ENCODE measurements at regions not wholly inside any gene's neighbourhood (a gene's known extent, or its start where the extent isn't known, plus 50 kb on each side); places are given as distances from the start of the nearest gene placed in this dataset.
"Not testable (repeated sequence)": the region's sequence is repeated elsewhere in the genome, so short reads cannot be mapped to it uniquely, and the experiment has no call there.

DNA sequence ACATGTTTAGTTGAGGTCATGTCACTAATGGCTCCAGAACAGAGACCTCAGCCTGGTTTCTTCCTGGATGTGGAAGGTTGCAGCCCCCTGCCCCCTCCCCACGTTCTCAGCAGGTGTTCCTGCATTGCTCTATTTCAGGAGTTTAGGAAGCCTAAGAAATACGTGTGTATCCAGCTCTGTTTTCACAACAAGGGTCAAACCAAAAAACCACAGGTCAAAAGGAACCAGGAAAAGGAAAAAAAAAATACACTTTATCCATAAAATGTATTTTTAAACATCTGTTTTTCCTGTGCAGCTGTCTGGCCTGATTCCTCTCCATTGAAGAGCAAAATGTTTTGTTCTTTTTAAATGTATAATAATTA is 107.9 kb upstream of the PLEKHG1 start:
- TF ChIP-seq, protein P1, sequence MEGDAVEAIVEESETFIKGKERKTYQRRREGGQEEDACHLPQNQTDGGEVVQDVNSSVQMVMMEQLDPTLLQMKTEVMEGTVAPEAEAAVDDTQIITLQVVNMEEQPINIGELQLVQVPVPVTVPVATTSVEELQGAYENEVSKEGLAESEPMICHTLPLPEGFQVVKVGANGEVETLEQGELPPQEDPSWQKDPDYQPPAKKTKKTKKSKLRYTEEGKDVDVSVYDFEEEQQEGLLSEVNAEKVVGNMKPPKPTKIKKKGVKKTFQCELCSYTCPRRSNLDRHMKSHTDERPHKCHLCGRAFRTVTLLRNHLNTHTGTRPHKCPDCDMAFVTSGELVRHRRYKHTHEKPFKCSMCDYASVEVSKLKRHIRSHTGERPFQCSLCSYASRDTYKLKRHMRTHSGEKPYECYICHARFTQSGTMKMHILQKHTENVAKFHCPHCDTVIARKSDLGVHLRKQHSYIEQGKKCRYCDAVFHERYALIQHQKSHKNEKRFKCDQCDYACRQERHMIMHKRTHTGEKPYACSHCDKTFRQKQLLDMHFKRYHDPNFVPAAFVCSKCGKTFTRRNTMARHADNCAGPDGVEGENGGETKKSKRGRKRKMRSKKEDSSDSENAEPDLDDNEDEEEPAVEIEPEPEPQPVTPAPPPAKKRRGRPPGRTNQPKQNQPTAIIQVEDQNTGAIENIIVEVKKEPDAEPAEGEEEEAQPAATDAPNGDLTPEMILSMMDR (IDR thresholded peaks at IDR 0.05) = no peak
- Histone ChIP-seq H3K27ac (no peak overlapping the region), H3K4me3 (no peak overlapping the region), H3K9me3 (no peaks in the 10 kb centered on the region), H3K4me1 (no peaks in the 10 kb centered on the region), H3K27me3 (no peaks in the 10 kb centered on the region), H3K9ac (ENCODE audit: low read depth in 2 of 2, low read length in 2 of 2) (no peak overlapping the region), H3K36me3 (no peaks in the 10 kb centered on the region)
- DNase-seq = no peak
- intact Hi-C loops (cut with DNase I) = no loop called here

DNA sequence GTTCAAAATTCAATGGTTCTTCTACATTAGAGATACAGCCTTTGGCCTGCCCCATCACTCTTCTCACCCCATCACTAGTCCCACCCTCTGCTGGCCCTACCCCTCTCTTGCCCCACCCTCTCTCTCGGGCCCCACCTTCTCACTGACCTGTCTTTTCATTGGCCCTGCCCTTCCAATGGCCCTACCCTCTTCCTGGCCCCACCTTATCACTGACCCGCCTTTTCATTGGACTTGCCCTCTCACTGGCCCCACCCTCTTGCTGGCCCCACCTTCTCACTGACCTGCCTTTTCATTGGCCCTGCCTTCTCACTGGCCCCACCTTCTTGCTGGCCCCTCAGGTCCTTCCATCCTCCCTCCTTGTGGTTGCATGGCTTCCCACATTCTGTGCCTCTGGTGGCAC is 107.2 kb upstream of the PLEKHG1 start:
- intact Hi-C loops (cut with DNase I) = no loop called here
- no peak overlapping the region for H3K4me3 ChIP-seq
- no peaks in the 10 kb centered on the region for H3K4me1 ChIP-seq
- no peak overlapping the region for H3K27ac ChIP-seq
- DNase-seq = no peak
- H3K9ac ChIP-seq (ENCODE audit: low read depth in 2 of 2, low read length in 2 of 2) = no peak overlapping the region
- no peaks in the 10 kb centered on the region for H3K36me3 ChIP-seq
- no peaks in the 10 kb centered on the region for H3K27me3 ChIP-seq
- H3K9me3 ChIP-seq = no peaks in the 10 kb centered on the region
- TF ChIP-seq, protein P1 (IDR thresholded peaks at IDR 0.05) = no peak

DNA sequence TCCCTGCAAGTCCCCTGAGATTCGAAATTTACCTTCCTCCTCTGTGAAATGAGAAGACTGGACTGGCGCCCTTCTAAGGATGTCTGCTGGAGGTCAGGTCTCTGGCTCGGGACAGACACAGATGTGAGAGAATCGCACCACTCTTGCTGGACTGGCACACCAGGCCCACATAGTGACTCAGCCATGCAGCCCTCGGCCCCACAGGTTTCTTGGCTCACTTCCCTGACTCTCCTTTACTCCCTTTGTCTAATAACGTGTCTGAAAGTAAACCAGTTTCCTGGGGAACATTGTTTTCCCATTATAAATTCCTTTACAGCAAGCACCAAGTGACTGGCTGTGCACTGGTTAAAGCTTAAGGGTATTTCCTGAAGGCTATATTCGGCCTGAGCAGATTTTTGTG is 106.7 kb upstream of the PLEKHG1 start:
- Histone ChIP-seq H3K9me3 (no peaks in the 10 kb centered on the region), H3K4me1 (no peaks in the 10 kb centered on the region), H3K9ac (ENCODE audit: low read depth in 2 of 2, low read length in 2 of 2) (no peak overlapping the region), H3K36me3 (no peaks in the 10 kb centered on the region), H3K27ac (no peak overlapping the region), H3K27me3 (no peaks in the 10 kb centered on the region), H3K4me3 (no peak overlapping the region)
- no peak for DNase-seq
- TF ChIP-seq, protein P1 (IDR thresholded peaks at IDR 0.05) = no peak
- intact Hi-C loops (cut with DNase I) = no loop called here

DNA sequence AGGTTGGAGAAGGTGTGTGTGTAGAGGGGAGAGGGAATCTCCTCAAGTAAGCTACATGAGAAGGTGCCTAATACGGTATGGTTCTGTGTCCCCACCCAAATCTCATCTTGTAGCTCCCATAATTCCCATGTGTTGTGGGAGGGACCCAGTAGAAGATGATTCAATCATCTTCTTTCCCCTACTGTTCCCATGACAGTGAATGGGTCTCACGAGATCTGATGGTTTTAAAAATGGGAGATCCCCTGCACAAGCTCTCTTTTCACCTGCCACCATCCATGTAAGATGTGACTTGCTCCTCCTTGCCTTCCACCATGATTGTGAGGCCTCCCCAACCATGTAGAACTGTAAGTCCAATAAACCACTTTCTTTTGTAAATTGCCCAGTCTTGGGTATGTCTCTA is 106.1 kb upstream of the PLEKHG1 start:
- H3K9ac ChIP-seq (ENCODE audit: low read depth in 2 of 2, low read length in 2 of 2); H3K27me3 ChIP-seq; H3K4me1 ChIP-seq; H3K27ac ChIP-seq; H3K9me3 ChIP-seq; H3K36me3 ChIP-seq; H3K4me3 ChIP-seq; intact Hi-C loops (cut with DNase I); DNase-seq: not testable (repeated sequence)

DNA sequence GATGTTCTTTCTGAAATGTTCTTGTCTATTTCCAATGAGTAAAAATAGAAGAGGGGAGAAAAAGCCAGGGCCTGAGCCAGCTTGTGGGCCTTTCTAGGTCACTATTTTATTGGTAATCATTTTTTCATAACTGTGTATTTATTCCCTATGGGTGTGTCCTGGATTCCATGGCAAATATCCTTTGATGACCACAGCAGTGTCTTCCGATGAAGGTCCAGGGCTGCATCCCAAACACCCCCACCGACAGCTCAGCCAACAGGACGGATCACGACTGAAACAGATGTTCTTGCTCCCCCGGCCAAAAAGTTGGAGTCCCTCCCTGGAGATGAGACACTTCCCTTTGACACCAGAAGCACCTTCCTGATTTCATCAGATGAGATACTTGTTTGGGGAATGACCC is 105.4 kb upstream of the PLEKHG1 start:
- Histone ChIP-seq H3K9ac (ENCODE audit: low read depth in 2 of 2, low read length in 2 of 2) (no peak overlapping the region), H3K4me3 (no peak overlapping the region), H3K27ac (no peak overlapping the region), H3K4me1 (no peaks in the 10 kb centered on the region), H3K36me3 (no peaks in the 10 kb centered on the region), H3K27me3 (no peaks in the 10 kb centered on the region), H3K9me3 (no peaks in the 10 kb centered on the region)
- TF ChIP-seq, protein P1 (IDR thresholded peaks at IDR 0.05) = no peak
- intact Hi-C loops (cut with DNase I) = no loop called here
- no peak for DNase-seq

DNA sequence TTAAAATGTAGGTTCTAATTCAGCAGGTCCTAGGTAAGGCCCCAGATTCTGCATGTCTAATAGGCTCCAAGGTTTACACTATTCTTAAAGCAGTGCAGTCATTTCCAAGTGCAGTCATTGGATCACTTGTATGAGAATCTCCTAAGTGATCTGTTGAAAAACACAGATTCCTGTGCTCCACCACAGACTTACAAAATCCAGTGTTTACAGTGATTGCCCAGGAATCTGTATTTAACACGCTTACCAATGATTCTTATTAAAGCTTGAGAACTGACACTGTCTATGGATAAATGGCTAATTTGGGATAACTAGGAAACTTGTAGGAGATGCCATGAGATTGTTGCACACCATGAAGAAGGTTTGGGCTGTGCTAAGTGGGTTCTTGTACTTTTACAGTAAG is 104.6 kb upstream of the PLEKHG1 start:
- TF ChIP-seq, protein P1 (IDR thresholded peaks at IDR 0.05) = no peak
- no peak overlapping the region for H3K4me3 ChIP-seq
- H3K4me1 ChIP-seq = no peaks in the 10 kb centered on the region
- intact Hi-C loops (cut with DNase I) = no loop called here
- no peaks in the 10 kb centered on the region for H3K27me3 ChIP-seq
- H3K36me3 ChIP-seq = no peaks in the 10 kb centered on the region
- no peak overlapping the region for H3K9ac ChIP-seq (ENCODE audit: low read depth in 2 of 2, low read length in 2 of 2)
- H3K9me3 ChIP-seq = no peaks in the 10 kb centered on the region
- DNase-seq = no peak
- H3K27ac ChIP-seq = no peak overlapping the region
